Ascending aorta (tissue), 2 donors: ENCODE measurements at regions not wholly inside any gene's neighbourhood (a gene's known extent, or its start where the extent isn't known, plus 50 kb on each side); places are given as distances from the start of the nearest gene placed in this dataset.

ENCODE experiments used
- DNase-seq, 2 donors: peaks; one replicate each; pipeline ENCODE4 v3.0.0-alpha.2; 2019; ENCODE audit warnings: low spot score in 2 of 2
- H3K27ac ChIP-seq, 2 donors: fragments of 200-600 bp; sonication (generic); one replicate each; pipeline ENCODE4 v1.5.1; 2016 to 2017; ENCODE audit warnings: mild to moderate bottlenecking in 1 of 2
- H3K27me3 ChIP-seq: fragments of 200-600 bp; sonication (generic); one replicate; pipeline ENCODE4 v1.5.1; 2017
- H3K36me3 ChIP-seq, 2 donors: fragments of 200-600 bp; sonication (generic); one replicate each; pipeline ENCODE4 v1.5.1; 2016
- H3K4me1 ChIP-seq, 2 donors: fragments of 200-600 bp; sonication (generic); one replicate each; pipeline ENCODE4 v1.5.1; 2016 to 2017; ENCODE audit warnings: mild to moderate bottlenecking in 1 of 2
- H3K4me3 ChIP-seq, 2 donors: fragments of 200-600 bp; sonication (generic); one replicate each; pipeline ENCODE4 v1.5.1; 2016 to 2017; ENCODE audit warnings: mild to moderate bottlenecking in 1 of 2
- H3K9me3 ChIP-seq, 2 donors: fragments of 200-600 bp; sonication (generic); one replicate each; pipeline ENCODE4 v1.5.1; 2016
- CTCF ChIP-seq, 3 experiments: fragments of 200-600 bp in 2 of 3; fragments of 450-650 bp in 1 of 3; sonication (generic) in 2 of 3; IDR thresholded peaks; one replicate each; pipeline ENCODE4 v1.5.1; 2016 to 2019; ENCODE audit warnings: antibody characterized with exemption in 3 of 3, mild to moderate bottlenecking in 1 of 3, moderate library complexity in 1 of 3
- intact Hi-C: fragments of 100-400 bp; cut with DNase I; formaldehyde crosslinking; loops from one replicate; pipeline ENCODE4 v1.15.1; 2023

- Histone ChIP-seq H3K36me3 (no peaks in the 10 kb centered on the region), H3K27me3 (no peaks in the 10 kb centered on the region), H3K4me1 (no peaks in the 10 kb centered on the region), H3K9me3 (peaks cover 0 to 5% of the 10 kb centered on the region in 2 donors), H3K4me3 (no peak overlapping the region), H3K27ac (no peak overlapping the region)
- TF ChIP-seq CTCF (IDR thresholded peaks at IDR 0.05), result no peak
- no peak for DNase-seq
- intact Hi-C loops, result no loop called here
These were observed 509.2 kb downstream of the FLRT2 start for GRCh38 chr14:86039176-86039575.

GRCh38 chr14:86038387-86039042, 508.6 kb downstream of the FLRT2 start:
- no peak overlapping the region for H3K4me3 ChIP-seq
- no peak for DNase-seq
- no peak overlapping the region for H3K27ac ChIP-seq
- no peaks in the 10 kb centered on the region for H3K27me3 ChIP-seq
- TF ChIP-seq CTCF (IDR thresholded peaks at IDR 0.05), result peak in 1 of 3 experiments; percentile 28
- H3K36me3 ChIP-seq, result no peaks in the 10 kb centered on the region
- H3K9me3 ChIP-seq, result peaks cover 0 to 5% of the 10 kb centered on the region in 2 donors
- intact Hi-C loops, result no loop called here
- no peaks in the 10 kb centered on the region for H3K4me1 ChIP-seq

GRCh38 chr14:86035882-86036281, 505.9 kb downstream of the FLRT2 start:
- no peaks in the 10 kb centered on the region for H3K27me3 ChIP-seq
- TF ChIP-seq CTCF (IDR thresholded peaks at IDR 0.05), result no peak
- intact Hi-C loops, result no loop called here
- H3K27ac ChIP-seq, result no peak overlapping the region
- no peaks in the 10 kb centered on the region for H3K36me3 ChIP-seq
- DNase-seq, result no peak
- H3K4me1 ChIP-seq, result no peaks in the 10 kb centered on the region
- no peak overlapping the region for H3K4me3 ChIP-seq
- no peaks in the 10 kb centered on the region for H3K9me3 ChIP-seq

- intact Hi-C loops, result no loop called here
- no peak overlapping the region for H3K4me3 ChIP-seq
These were observed 498.0 kb downstream of the FLRT2 start for GRCh38 chr14:86027990-86028389.

GRCh38 chr14:86027144-86027543, 497.2 kb downstream of the FLRT2 start:
- H3K27ac ChIP-seq, result no peak overlapping the region

More at GRCh38 chr14:86027990-86028389, 498.0 kb downstream of the FLRT2 start:
- no peaks in the 10 kb centered on the region for H3K4me1 ChIP-seq
- no peaks in the 10 kb centered on the region for H3K36me3 ChIP-seq
- H3K27ac ChIP-seq, result no peak overlapping the region
- DNase-seq, result no peak
- H3K27me3 ChIP-seq, result no peaks in the 10 kb centered on the region
- no peak for TF ChIP-seq CTCF (IDR thresholded peaks at IDR 0.05)
- no peaks in the 10 kb centered on the region for H3K9me3 ChIP-seq

More at GRCh38 chr14:86027144-86027543, 497.2 kb downstream of the FLRT2 start:
- Histone ChIP-seq H3K4me3 (no peak overlapping the region), H3K27me3 (no peaks in the 10 kb centered on the region), H3K4me1 (no peaks in the 10 kb centered on the region), H3K9me3 (no peaks in the 10 kb centered on the region), H3K36me3 (no peaks in the 10 kb centered on the region)
- no peak for TF ChIP-seq CTCF (IDR thresholded peaks at IDR 0.05)
- intact Hi-C loops, result no loop called here
- DNase-seq, result no peak
